ENCODE measurements at regions not wholly inside any gene's neighbourhood (a gene's known extent, or its start where the extent isn't known, plus 50 kb on each side); places are given as distances from the start of the nearest gene placed in this dataset.

DNA sequence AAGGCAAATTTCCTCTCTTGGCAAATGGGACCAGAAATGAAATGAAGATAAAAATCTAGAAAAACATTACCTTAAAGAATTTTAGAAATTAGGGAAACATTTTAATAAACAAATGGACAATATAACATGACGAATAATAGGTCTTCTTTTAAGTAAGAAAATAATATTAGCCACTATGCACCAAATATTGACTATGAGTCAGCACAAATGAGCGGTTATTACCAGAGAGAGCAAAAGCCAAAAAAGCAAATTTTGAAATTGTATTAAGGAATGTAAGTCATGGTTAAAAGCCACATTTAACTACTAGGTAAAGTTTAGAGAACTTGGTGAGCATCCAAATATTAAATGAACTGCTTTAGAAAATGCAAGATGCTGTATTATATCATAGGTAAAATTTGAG lies 376.6 kb upstream of the JAG1 start:
- TF ChIP-seq EP300 (IDR thresholded peaks at IDR 0.05; ENCODE audit: borderline replicate concordance in 1 of 2, control insufficient read depth in 1 of 2, low read depth in 2 of 2, low read length in 2 of 2) (no peak), RAD51 (IDR thresholded peaks at IDR 0.05) (no peak)

Measured in GM12878 (cell line).